CD4-positive, alpha-beta T cell (primary cell): ENCODE measurements at regions not wholly inside any gene's neighbourhood (a gene's known extent, or its start where the extent isn't known, plus 50 kb on each side); places are given as distances from the start of the nearest gene placed in this dataset.

Experiments used
- ATAC-seq: fragments of 200-7000 bp; cut with Tn5 transposase; one replicate; pipeline ENCODE4 v1.10.0; 2022; ENCODE audit warnings: mild to moderate bottlenecking; ENCODE audit not compliant: poor library complexity
- CTCF ChIA-PET: fragments of 350-600 bp; sonication (Branson Sonifier 250); formaldehyde crosslinking; loops from one replicate; lab custom pipeline; 2021; ENCODE audit warnings: antibody characterized with exemption, inconsistent platforms; lab: Charles Lee
- POLR2A ChIA-PET: fragments of 350-600 bp; sonication (Branson Sonifier 250); formaldehyde crosslinking; loops from one replicate; lab custom pipeline; 2021; ENCODE audit warnings: antibody characterized with exemption, inconsistent platforms; lab: Charles Lee
- DNase-seq, 14 experiments: peaks; one replicate each; pipeline ENCODE4 v3.0.0-alpha.2; 2013 to 2020; ENCODE audit warnings: mixed read lengths in 2 of 14
- H3K27ac ChIP-seq, 2 donors: one replicate each; pipeline versions ENCODE4 v1.5.1 to v1.7.0; 2013; ENCODE audit warnings: low read length in 2 of 2, low read depth in 1 of 2, mild to moderate bottlenecking in 1 of 2
- H3K27me3 ChIP-seq, 2 experiments: 1 replicate in 1 of 2; 2 replicates in 1 of 2; pipeline versions ENCODE4 v1.6.1 to v1.7.0; 2013; ENCODE audit warnings: low read length in 2 of 2, control low read depth in 1 of 2, mild to moderate bottlenecking in 1 of 2, moderate library complexity in 1 of 2; ENCODE audit not compliant: insufficient read depth in 2 of 2, control insufficient read depth in 1 of 2
- H3K36me3 ChIP-seq: one replicate; pipeline ENCODE4 v1.6.1; 2013; ENCODE audit warnings: low read length, control low read depth; ENCODE audit not compliant: insufficient read depth
- H3K4me1 ChIP-seq: one replicate; pipeline ENCODE4 v1.6.1; 2013; ENCODE audit warnings: low read length, control low read depth; ENCODE audit not compliant: insufficient read depth
- H3K4me3 ChIP-seq: one replicate; pipeline ENCODE4 v1.5.1; 2013; ENCODE audit warnings: mild to moderate bottlenecking, low read length, moderate library complexity
- H3K9me3 ChIP-seq, 2 experiments: 1 replicate in 1 of 2; 2 replicates in 1 of 2; pipeline versions ENCODE4 v1.6.1 to v1.7.0; 2013; ENCODE audit warnings: low read length in 2 of 2, mild to moderate bottlenecking in 2 of 2, control low read depth in 1 of 2, moderate library complexity in 1 of 2; ENCODE audit not compliant: control insufficient read depth in 1 of 2, insufficient read depth in 1 of 2
- H3K27ac Mint-ChIP-seq: one replicate; pipeline ENCODE4 v1.8.0; 2020; ENCODE audit warnings: mixed read lengths
- H3K27me3 Mint-ChIP-seq: one replicate; pipeline ENCODE4 v1.8.0; 2021; ENCODE audit warnings: mixed read lengths
- H3K36me3 Mint-ChIP-seq: one replicate; pipeline ENCODE4 v1.8.0; 2021; ENCODE audit warnings: low read depth, mixed read lengths
- H3K4me1 Mint-ChIP-seq: one replicate; pipeline ENCODE4 v1.8.0; 2021; ENCODE audit warnings: low read depth, mixed read lengths
- H3K4me3 Mint-ChIP-seq: one replicate; pipeline ENCODE4 v1.8.0; 2020; ENCODE audit warnings: mild to moderate bottlenecking, mixed read lengths
- H3K9me3 Mint-ChIP-seq: one replicate; pipeline ENCODE4 v1.8.0; 2020; ENCODE audit warnings: mixed read lengths
- CTCF ChIP-seq: fragments of 200-600 bp; IDR thresholded peaks from one replicate; pipeline ENCODE4 v1.8.0; 2022; ENCODE audit warnings: antibody characterized with exemption, mild to moderate bottlenecking
- intact Hi-C, 2 experiments: fragments of 100-400 bp; cut with DNase I in 1 of 2; cut with micrococcal nuclease in 1 of 2; formaldehyde crosslinking; loops; one replicate each; pipeline versions ENCODE4 v1.15.1 to v1.9.0; 2023 to 2025; cut with DNase I, micrococcal nuclease

- H3K36me3 ChIP-seq: no peaks in the 10 kb centered on the region
- CTCF ChIA-PET: no interaction called here
- intact Hi-C loops: no loop called here
- H3K9me3 ChIP-seq: no peaks in the 10 kb centered on the region
- H3K4me1 ChIP-seq: no peaks in the 10 kb centered on the region
- H3K4me3 Mint-ChIP-seq: no peak overlapping the region
- H3K27me3 ChIP-seq: peaks cover 0 to 3% of the 10 kb centered on the region in 2 experiments
- no peaks in the 10 kb centered on the region for H3K27me3 Mint-ChIP-seq
- H3K27ac Mint-ChIP-seq: no peak overlapping the region
- POLR2A ChIA-PET: no interaction called here
- no peak overlapping the region for H3K27ac ChIP-seq
- no peaks in the 10 kb centered on the region for H3K36me3 Mint-ChIP-seq
- ATAC-seq (no peak), DNase-seq (no peak)
- no peaks in the 10 kb centered on the region for H3K4me1 Mint-ChIP-seq
- H3K9me3 Mint-ChIP-seq: no peaks in the 10 kb centered on the region
- no peak for TF ChIP-seq CTCF
- no peak overlapping the region for H3K4me3 ChIP-seq
Measured at GRCh38 chr7:405489-406211, 114.0 kb downstream of the PDGFA start.

DNA sequence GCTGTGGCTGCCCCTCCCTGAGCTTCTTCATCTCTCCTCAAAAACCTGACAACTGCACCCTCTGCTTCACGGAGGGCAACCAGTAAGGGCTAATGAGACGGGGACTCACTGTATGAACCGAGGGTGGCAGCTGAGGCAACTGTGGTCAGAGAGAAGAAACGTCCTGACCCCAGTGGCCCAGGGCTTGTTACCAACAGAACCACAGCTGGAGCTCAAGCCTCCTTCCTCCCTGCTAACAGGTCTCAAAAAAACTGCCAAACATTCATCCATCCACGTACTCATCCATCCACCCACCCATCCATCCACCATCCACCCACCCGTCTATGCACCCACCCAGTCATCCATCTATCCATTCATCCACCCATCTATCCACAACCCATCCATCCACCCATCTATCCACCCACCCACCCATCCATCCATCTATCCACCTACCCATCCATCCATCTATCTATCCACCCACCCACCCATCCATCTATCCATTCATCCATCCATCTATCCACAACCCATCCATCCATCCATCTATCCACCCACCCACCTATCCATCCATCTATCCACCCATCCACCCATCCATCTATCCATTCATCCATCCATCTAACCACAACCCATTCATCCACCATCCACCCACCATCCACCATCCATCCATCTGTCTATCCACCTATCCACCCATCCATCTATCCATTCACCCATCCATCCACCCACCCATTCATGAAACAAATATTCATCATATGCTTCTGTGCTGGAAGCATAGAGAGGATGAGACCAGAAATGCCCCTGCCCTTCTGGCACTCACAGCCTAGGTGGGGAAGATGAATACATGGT is 111.7 kb downstream of the PDGFA start:
- Mint-ChIP-seq H3K4me1 (no peaks in the 10 kb centered on the region), H3K9me3 (no peaks in the 10 kb centered on the region), H3K4me3 (no peak overlapping the region), H3K27me3 (no peaks in the 10 kb centered on the region), H3K36me3 (no peaks in the 10 kb centered on the region), H3K27ac (no peak overlapping the region)
- no peaks in the 10 kb centered on the region for H3K4me1 ChIP-seq
- H3K9me3 ChIP-seq: no peaks in the 10 kb centered on the region
- H3K27ac ChIP-seq: no peak overlapping the region
- peaks cover 0 to 3% of the 10 kb centered on the region in 2 experiments for H3K27me3 ChIP-seq
- no peak overlapping the region for H3K4me3 ChIP-seq
- intact Hi-C loops: no loop called here
- no peaks in the 10 kb centered on the region for H3K36me3 ChIP-seq
- no peak for TF ChIP-seq CTCF
- DNase-seq (no peak), ATAC-seq (no peak)
- POLR2A ChIA-PET: no interaction called here
- CTCF ChIA-PET: no interaction called here

DNA sequence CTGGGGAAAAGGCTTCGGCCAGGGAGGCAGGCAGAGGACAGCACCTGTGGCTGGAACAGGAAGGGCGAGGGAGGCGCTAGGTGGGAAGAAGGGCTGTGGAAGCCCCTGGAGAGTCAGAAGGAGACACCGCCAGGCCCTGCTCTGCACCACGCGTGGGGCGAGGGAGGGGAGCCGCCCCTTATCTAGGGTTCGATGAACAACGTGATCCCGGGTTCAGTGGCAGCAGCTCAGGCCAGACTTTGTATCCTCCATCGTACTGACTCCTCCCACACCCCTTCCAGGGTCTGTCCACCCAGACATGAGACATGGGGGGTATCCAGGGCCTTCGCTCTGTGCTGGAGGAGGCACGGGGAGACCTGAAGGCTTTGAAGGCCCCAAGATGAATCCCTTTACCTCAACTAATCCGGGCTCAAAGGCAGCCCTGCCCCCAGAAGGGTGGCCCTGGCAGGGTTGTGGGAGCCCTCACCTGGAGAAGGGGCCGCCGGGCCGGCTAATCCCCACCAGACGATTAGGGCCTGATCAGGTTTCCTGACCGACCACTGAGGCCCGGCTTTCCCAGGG is 110.8 kb downstream of the PDGFA start:
- Histone ChIP-seq H3K27me3 (peaks cover 0 to 3% of the 10 kb centered on the region in 2 experiments), H3K27ac (no peak overlapping the region), H3K9me3 (no peaks in the 10 kb centered on the region), H3K4me3 (no peak overlapping the region), H3K4me1 (no peaks in the 10 kb centered on the region), H3K36me3 (no peaks in the 10 kb centered on the region)
- intact Hi-C loops: no loop called here
- Mint-ChIP-seq H3K36me3 (no peaks in the 10 kb centered on the region), H3K27me3 (no peaks in the 10 kb centered on the region), H3K27ac (no peak overlapping the region), H3K9me3 (no peaks in the 10 kb centered on the region), H3K4me1 (no peaks in the 10 kb centered on the region), H3K4me3 (no peak overlapping the region)
- DNase-seq: no peak
- TF ChIP-seq CTCF: no peak
- no peak for ATAC-seq
- POLR2A ChIA-PET: no interaction called here
- CTCF ChIA-PET: no interaction called here
